ENCODE measurements at regions not wholly inside any gene's neighbourhood (a gene's known extent, or its start where the extent isn't known, plus 50 kb on each side); places are given as distances from the start of the nearest gene placed in this dataset.

DNA sequence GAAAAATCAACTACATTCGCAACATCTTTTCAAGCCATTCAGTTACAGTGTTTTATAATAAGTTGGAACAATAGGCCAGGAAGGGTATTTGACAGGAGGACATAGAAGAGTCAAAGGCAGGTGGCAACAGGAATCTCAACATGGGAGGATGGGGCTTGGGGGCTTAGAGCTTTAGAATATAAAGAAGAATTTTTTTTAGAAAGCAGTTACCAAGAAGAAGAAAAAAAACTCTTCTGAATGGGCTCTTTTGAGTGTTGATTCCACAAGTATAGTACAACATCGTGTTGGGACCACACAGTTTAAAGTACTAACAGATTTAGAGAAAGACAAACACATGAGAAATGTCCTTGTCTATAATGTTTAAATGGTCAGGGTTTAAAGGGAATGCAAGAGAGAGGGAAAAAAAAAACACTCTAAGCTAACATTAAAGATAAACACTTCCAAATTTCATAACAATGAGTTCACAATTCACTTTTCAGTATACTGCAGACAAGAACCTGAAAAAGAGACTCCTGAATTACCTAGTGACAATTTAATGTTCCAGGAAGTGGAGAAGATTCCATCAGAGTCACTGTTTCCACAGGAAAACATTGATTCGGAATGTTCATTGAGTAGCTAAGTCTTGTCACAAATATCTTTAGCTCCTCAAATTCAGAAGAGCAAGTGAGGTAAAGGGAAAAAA, 282.3 kb downstream of the DEPDC1B start (continued):
- no peak for TF ChIP-seq SOX6 (IDR thresholded peaks at IDR 0.05)
- peak; percentile 91 for TF ChIP-seq SOX6 (CRISPR knock-in tag; IDR thresholded peaks at IDR 0.05)
- no peak for TF ChIP-seq ZNF317 (CRISPR knock-in tag; IDR thresholded peaks at IDR 0.05)
- no peak for TF ChIP-seq CBFB (CRISPR knock-in tag; IDR thresholded peaks at IDR 0.05)
- TF ChIP-seq, protein P1, sequence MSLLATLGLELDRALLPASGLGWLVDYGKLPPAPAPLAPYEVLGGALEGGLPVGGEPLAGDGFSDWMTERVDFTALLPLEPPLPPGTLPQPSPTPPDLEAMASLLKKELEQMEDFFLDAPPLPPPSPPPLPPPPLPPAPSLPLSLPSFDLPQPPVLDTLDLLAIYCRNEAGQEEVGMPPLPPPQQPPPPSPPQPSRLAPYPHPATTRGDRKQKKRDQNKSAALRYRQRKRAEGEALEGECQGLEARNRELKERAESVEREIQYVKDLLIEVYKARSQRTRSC (CRISPR knock-in tag; IDR thresholded peaks at IDR 0.05; ENCODE audit: low read depth), result no peak
- peak; percentile 26 for TF ChIP-seq MED8 (CRISPR knock-in tag; IDR thresholded peaks at IDR 0.05; ENCODE audit: insufficient replicate concordance)
- TF ChIP-seq ZMYM4 (CRISPR knock-in tag; IDR thresholded peaks at IDR 0.05), result peak; percentile 53; the same call in 1 of the 2 replicates
- TF ChIP-seq, protein P2, sequence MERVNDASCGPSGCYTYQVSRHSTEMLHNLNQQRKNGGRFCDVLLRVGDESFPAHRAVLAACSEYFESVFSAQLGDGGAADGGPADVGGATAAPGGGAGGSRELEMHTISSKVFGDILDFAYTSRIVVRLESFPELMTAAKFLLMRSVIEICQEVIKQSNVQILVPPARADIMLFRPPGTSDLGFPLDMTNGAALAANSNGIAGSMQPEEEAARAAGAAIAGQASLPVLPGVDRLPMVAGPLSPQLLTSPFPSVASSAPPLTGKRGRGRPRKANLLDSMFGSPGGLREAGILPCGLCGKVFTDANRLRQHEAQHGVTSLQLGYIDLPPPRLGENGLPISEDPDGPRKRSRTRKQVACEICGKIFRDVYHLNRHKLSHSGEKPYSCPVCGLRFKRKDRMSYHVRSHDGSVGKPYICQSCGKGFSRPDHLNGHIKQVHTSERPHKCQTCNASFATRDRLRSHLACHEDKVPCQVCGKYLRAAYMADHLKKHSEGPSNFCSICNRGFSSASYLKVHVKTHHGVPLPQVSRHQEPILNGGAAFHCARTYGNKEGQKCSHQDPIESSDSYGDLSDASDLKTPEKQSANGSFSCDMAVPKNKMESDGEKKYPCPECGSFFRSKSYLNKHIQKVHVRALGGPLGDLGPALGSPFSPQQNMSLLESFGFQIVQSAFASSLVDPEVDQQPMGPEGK (CRISPR knock-in tag; IDR thresholded peaks at IDR 0.05), result peak; percentile 53; the same call in 1 of the 2 replicates
- TF ChIP-seq SETDB1 (CRISPR knock-in tag; IDR thresholded peaks at IDR 0.05; ENCODE audit: borderline replicate concordance), result no peak
- peak; percentile 32; the same call in 1 of the 2 replicates for TF ChIP-seq ZNF792 (CRISPR knock-in tag; IDR thresholded peaks at IDR 0.05)
- TF ChIP-seq, protein P3, sequence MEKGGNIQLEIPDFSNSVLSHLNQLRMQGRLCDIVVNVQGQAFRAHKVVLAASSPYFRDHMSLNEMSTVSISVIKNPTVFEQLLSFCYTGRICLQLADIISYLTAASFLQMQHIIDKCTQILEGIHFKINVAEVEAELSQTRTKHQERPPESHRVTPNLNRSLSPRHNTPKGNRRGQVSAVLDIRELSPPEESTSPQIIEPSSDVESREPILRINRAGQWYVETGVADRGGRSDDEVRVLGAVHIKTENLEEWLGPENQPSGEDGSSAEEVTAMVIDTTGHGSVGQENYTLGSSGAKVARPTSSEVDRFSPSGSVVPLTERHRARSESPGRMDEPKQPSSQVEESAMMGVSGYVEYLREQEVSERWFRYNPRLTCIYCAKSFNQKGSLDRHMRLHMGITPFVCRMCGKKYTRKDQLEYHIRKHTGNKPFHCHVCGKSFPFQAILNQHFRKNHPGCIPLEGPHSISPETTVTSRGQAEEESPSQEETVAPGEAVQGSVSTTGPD (CRISPR knock-in tag; IDR thresholded peaks at IDR 0.05), result no peak
- no peak for TF ChIP-seq MXI1 (IDR thresholded peaks at IDR 0.05; ENCODE audit: borderline replicate concordance, low read depth, low read length)
- TF ChIP-seq, protein P4, sequence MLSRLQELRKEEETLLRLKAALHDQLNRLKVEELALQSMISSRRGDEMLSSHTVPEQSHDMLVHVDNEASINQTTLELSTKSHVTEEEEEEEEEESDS (CRISPR knock-in tag; IDR thresholded peaks at IDR 0.05; ENCODE audit: borderline replicate concordance), result no peak
- TF ChIP-seq KDM5B (CRISPR knock-in tag; IDR thresholded peaks at IDR 0.05; ENCODE audit: borderline replicate concordance), result no peak
- TF ChIP-seq ZNF652 (CRISPR knock-in tag; IDR thresholded peaks at IDR 0.05; ENCODE audit: borderline replicate concordance, low read depth), result no peak; the same call in 1 of the 2 replicates
- TF ChIP-seq SALL2 (CRISPR knock-in tag; IDR thresholded peaks at IDR 0.05), result no peak
- no peak for TF ChIP-seq ZKSCAN5 (CRISPR knock-in tag; IDR thresholded peaks at IDR 0.05)
- 0 out of 2 replicates have a peak, but pooled peaks have one; percentile 57 for TF ChIP-seq ZFP36L1 (CRISPR knock-in tag; IDR thresholded peaks at IDR 0.05)
- no peak for TF ChIP-seq SRSF9 (IDR thresholded peaks at IDR 0.05; ENCODE audit: borderline replicate concordance, insufficient read depth, low read depth, low read length, poor library complexity, severe bottlenecking)
- TF ChIP-seq, protein P5, sequence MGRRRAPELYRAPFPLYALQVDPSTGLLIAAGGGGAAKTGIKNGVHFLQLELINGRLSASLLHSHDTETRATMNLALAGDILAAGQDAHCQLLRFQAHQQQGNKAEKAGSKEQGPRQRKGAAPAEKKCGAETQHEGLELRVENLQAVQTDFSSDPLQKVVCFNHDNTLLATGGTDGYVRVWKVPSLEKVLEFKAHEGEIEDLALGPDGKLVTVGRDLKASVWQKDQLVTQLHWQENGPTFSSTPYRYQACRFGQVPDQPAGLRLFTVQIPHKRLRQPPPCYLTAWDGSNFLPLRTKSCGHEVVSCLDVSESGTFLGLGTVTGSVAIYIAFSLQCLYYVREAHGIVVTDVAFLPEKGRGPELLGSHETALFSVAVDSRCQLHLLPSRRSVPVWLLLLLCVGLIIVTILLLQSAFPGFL (CRISPR knock-in tag; IDR thresholded peaks at IDR 0.05), result no peak
- TF ChIP-seq TBX3 (IDR thresholded peaks at IDR 0.05; ENCODE audit: borderline replicate concordance), result no peak; the same call in 1 of the 2 replicates
- peak; percentile 80 for TF ChIP-seq HNF4A (CRISPR knock-in tag; IDR thresholded peaks at IDR 0.05)
- TF ChIP-seq ZNF557 (CRISPR knock-in tag; IDR thresholded peaks at IDR 0.05), result no peak
- TF ChIP-seq GATAD2A (CRISPR knock-in tag; IDR thresholded peaks at IDR 0.05), result peak; percentile 94
